ENCODE measurements at regions not wholly inside any gene's neighbourhood (a gene's known extent, or its start where the extent isn't known, plus 50 kb on each side); places are given as distances from the start of the nearest gene placed in this dataset.
A peak's percentile ranks its signal among the peaks of the same experiment; 100 is the strongest.

DNA sequence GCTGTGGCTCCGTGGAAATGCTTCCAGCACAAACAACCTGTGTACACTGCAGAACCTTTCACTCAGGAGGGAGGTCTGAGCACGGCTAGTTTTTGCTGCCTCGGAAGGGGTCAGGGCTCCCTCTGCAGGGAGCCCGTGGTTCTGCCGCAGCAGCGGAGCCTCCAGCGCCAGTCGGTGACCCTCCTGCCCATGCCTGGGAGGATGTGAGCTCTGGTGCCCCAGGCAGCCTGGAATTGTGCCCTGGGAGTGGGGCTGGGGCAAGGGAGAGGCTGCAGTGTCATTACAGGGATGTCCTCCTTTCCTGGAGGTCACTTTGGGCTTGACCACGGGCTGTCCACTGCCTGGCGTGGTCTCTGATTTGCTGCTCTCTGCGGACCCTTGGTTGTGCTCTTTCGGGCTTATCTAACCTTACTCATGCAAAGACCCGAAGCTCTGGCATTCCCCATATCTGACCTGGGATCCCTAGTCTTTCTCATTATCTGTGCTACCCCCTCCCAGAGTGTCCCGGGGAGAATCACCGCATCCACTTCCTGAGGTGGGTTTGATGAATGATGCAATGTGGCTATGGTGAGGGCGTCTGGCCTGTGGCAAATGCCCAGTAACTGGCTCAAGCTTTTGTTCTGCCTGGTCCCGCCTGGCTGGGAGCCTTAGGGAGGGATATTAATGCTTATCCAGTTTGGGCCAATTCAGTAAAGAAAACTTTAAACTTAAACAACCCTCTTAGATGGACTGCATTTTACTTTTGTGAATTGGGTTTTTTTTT is 59.6 kb upstream of the TAGAP start (continued):
- TF ChIP-seq CEBPG (CRISPR knock-in tag; IDR thresholded peaks at IDR 0.05) (0 out of 2 replicates have a peak, but pooled peaks have one; percentile 26), CEBPG (tag; conservative IDR thresholded peaks at IDR 0.05 in 1 of 2, IDR thresholded peaks at IDR 0.05 in 1 of 2) (peak; percentile 36 to 47; a peak in 1 of 4 replicates), ZBTB49 (CRISPR knock-in tag; IDR thresholded peaks at IDR 0.05; ENCODE audit: borderline replicate concordance) (no peak), KDM4B (IDR thresholded peaks at IDR 0.05; ENCODE audit: borderline replicate concordance in 2 of 2, low read depth in 1 of 2) (no peak), ZNF589 (CRISPR knock-in tag; IDR thresholded peaks at IDR 0.05; ENCODE audit: low read depth) (no peak), SETDB1 (IDR thresholded peaks at IDR 0.05; ENCODE audit: low read length) (no peak), NEUROD1 (IDR thresholded peaks at IDR 0.05; ENCODE audit: borderline replicate concordance, low read depth, low read length, partially characterized antibody) (peak; percentile 7), HDAC6 (IDR thresholded peaks at IDR 0.05; ENCODE audit: low read depth, low read length) (no peak), E2F6 (IDR thresholded peaks at IDR 0.05; ENCODE audit: borderline replicate concordance in 1 of 2, extremely low read depth in 1 of 2, insufficient read depth in 1 of 2, insufficient read length in 1 of 2, low read depth in 1 of 2, low read length in 1 of 2, poor library complexity in 1 of 2, severe bottlenecking in 1 of 2) (no peak), KAT7 (CRISPR knock-in tag; IDR thresholded peaks at IDR 0.05; ENCODE audit: borderline replicate concordance) (no peak), HOXB6 (CRISPR knock-in tag; IDR thresholded peaks at IDR 0.05; ENCODE audit: borderline replicate concordance) (no peak), LEF1 (IDR thresholded peaks at IDR 0.05) (no peak), ZNF311 (CRISPR knock-in tag; IDR thresholded peaks at IDR 0.05) (no peak)
- TF ChIP-seq, protein P1, sequence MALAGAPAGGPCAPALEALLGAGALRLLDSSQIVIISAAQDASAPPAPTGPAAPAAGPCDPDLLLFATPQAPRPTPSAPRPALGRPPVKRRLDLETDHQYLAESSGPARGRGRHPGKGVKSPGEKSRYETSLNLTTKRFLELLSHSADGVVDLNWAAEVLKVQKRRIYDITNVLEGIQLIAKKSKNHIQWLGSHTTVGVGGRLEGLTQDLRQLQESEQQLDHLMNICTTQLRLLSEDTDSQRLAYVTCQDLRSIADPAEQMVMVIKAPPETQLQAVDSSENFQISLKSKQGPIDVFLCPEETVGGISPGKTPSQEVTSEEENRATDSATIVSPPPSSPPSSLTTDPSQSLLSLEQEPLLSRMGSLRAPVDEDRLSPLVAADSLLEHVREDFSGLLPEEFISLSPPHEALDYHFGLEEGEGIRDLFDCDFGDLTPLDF (CRISPR knock-in tag; IDR thresholded peaks at IDR 0.05): no peak
